Panc1 (cell line): ENCODE measurements at regions not wholly inside any gene's neighbourhood (a gene's known extent, or its start where the extent isn't known, plus 50 kb on each side); places are given as distances from the start of the nearest gene placed in this dataset.

Source experiments
- ATAC-seq: fragments of 200-7000 bp; cut with Tn5 transposase; 2 replicates; pipeline ENCODE4 v1.9.1; 2020; ENCODE audit warnings: mild to moderate bottlenecking, moderate library complexity
- BruUV-seq: library from RNA; stranded (reverse); fragments of 400-500 nt; replicated peaks from 2 replicates; lab custom pipeline; 2021; lab: Mats Ljungman, UMichigan
- CTCF ChIA-PET: fragments of 300-600 bp; sonication (Branson Sonifier 250); formaldehyde crosslinking; loops from one replicate; lab custom pipeline; 2022; ENCODE audit warnings: antibody characterized with exemption; lab: Charles Lee
- POLR2A ChIA-PET: fragments of 300-600 bp; sonication (Branson Sonifier 250); formaldehyde crosslinking; loops from one replicate; lab custom pipeline; 2022; ENCODE audit warnings: antibody characterized with exemption; lab: Charles Lee
- DNase-seq: peaks from one replicate; pipeline ENCODE4 v3.0.0-alpha.2; 2010; ENCODE audit warnings: low read depth, low spot score
- H3K27ac ChIP-seq: 2 replicates; pipeline ENCODE4 v1.5.1; 2011; ENCODE audit warnings: mild to moderate bottlenecking, low read length, inconsistent platforms
- H3K27me3 ChIP-seq: fragments of 200-500 bp; sonication (Bioruptor generic); 2 replicates; pipeline ENCODE4 v1.6.0; 2014; ENCODE audit warnings: low read length, inconsistent platforms; ENCODE audit not compliant: control insufficient read depth, insufficient read depth
- H3K36me3 ChIP-seq: fragments of 200-500 bp; sonication (Bioruptor generic); 2 replicates; pipeline ENCODE4 v1.5.1; 2014; ENCODE audit warnings: inconsistent platforms, mild to moderate bottlenecking, low read length, moderate library complexity; ENCODE audit not compliant: control insufficient read depth, insufficient read depth
- H3K4me1 ChIP-seq: 2 replicates; pipeline ENCODE4 v1.5.1; 2011; ENCODE audit warnings: inconsistent platforms, mild to moderate bottlenecking, low read length, moderate library complexity; ENCODE audit not compliant: control insufficient read depth, insufficient read depth
- H3K4me3 ChIP-seq, 2 experiments: 2 replicates each; pipeline ENCODE4 v1.5.1; 2011 to 2012; ENCODE audit warnings: low read depth in 2 of 2, low read length in 2 of 2, mild to moderate bottlenecking in 2 of 2, inconsistent platforms in 1 of 2, moderate library complexity in 1 of 2
- H3K9me3 ChIP-seq: fragments of 200-500 bp; sonication (Bioruptor generic); 2 replicates; pipeline ENCODE4 v1.5.1; 2014; ENCODE audit warnings: low read depth, mild to moderate bottlenecking, inconsistent platforms, low read length, moderate library complexity; ENCODE audit not compliant: control insufficient read depth, insufficient read depth
- POLR2AphosphoS5 ChIP-seq: IDR thresholded peaks from 2 replicates; pipeline ENCODE4 v1.6.1; 2012; ENCODE audit warnings: mild to moderate bottlenecking, low read depth, low read length, moderate library complexity
- SIN3A ChIP-seq: IDR thresholded peaks from 2 replicates; pipeline ENCODE4 v1.6.1; 2012; ENCODE audit warnings: low read depth, mild to moderate bottlenecking, low read length, moderate library complexity, borderline replicate concordance; ENCODE audit not compliant: insufficient read depth
- TCF7L2 ChIP-seq: IDR thresholded peaks from 2 replicates; pipeline ENCODE4 v1.6.1; 2011; ENCODE audit warnings: mild to moderate bottlenecking, low read depth, low read length, inconsistent platforms
- in situ Hi-C: cut with HindIII; loops from 2 replicates; pipeline ENCODE4 v1.10.0; 2016; ENCODE audit warnings: low sequenced_read_pairs, low pct_unique_long_range_greater_than_20kb
- intact Hi-C: fragments of 100-400 bp; cut with micrococcal nuclease; formaldehyde crosslinking; loops from one replicate; pipeline ENCODE4 v1.10.0; 2022; ENCODE audit not compliant: unreplicated experiment
- TF ChIP-seq, protein P1 (sequence below): fragments of 450-650 bp; IDR thresholded peaks from 2 replicates; pipeline ENCODE4 v1.5.1; 2017; ENCODE audit warnings: mild to moderate bottlenecking
- TF ChIP-seq, protein P2 (sequence below), 2 experiments: IDR thresholded peaks; 2 replicates each; pipeline ENCODE4 v1.6.1; 2011 to 2012; ENCODE audit warnings: low read depth in 2 of 2, control low read depth in 1 of 2, low read length in 1 of 2, mild to moderate bottlenecking in 1 of 2, moderate library complexity in 1 of 2; ENCODE audit not compliant: insufficient read depth in 1 of 2

DNA sequence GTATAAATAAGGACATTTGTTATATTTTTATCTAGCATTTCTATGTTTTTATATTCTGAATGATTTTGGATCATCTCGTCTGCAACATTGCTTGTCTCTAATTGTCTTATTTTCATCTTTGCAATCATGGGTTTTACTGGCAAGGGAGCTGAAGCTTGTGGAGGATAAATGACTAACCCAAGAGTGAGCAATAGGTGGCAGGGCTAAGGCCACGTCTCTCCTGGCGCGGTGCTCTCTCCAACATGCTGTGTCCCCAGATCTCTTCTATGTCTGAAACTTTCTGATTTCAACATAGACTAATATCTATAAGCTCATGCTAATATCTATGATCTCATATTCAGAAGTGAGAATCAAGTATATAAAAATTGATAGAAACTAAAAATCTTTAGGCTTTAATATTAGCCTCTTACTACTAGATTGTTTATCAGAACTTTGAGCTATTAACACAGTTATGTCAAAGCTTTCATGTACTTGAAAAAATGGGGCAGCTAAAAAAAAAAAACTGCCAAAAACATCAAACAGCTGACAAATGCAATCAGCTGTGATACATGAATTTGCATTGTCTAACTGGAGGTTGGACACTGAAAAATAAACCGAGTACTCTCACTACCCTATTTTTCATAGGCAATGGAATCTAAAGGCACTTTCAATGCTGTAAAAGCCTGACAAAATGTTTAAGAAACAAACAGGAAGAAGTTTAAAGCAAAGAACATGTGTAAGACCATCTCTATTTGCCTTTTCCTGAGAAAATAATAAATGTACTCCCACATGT, 169.2 kb downstream of the TMA16 start:
- intact Hi-C loops (no loop called here), in situ Hi-C loops (no loop called here)
- H3K36me3 ChIP-seq: no peaks in the 10 kb centered on the region
- TF ChIP-seq, protein P1, sequence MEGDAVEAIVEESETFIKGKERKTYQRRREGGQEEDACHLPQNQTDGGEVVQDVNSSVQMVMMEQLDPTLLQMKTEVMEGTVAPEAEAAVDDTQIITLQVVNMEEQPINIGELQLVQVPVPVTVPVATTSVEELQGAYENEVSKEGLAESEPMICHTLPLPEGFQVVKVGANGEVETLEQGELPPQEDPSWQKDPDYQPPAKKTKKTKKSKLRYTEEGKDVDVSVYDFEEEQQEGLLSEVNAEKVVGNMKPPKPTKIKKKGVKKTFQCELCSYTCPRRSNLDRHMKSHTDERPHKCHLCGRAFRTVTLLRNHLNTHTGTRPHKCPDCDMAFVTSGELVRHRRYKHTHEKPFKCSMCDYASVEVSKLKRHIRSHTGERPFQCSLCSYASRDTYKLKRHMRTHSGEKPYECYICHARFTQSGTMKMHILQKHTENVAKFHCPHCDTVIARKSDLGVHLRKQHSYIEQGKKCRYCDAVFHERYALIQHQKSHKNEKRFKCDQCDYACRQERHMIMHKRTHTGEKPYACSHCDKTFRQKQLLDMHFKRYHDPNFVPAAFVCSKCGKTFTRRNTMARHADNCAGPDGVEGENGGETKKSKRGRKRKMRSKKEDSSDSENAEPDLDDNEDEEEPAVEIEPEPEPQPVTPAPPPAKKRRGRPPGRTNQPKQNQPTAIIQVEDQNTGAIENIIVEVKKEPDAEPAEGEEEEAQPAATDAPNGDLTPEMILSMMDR: no peak
- no peak for TF ChIP-seq POLR2AphosphoS5
- TF ChIP-seq, protein P2, sequence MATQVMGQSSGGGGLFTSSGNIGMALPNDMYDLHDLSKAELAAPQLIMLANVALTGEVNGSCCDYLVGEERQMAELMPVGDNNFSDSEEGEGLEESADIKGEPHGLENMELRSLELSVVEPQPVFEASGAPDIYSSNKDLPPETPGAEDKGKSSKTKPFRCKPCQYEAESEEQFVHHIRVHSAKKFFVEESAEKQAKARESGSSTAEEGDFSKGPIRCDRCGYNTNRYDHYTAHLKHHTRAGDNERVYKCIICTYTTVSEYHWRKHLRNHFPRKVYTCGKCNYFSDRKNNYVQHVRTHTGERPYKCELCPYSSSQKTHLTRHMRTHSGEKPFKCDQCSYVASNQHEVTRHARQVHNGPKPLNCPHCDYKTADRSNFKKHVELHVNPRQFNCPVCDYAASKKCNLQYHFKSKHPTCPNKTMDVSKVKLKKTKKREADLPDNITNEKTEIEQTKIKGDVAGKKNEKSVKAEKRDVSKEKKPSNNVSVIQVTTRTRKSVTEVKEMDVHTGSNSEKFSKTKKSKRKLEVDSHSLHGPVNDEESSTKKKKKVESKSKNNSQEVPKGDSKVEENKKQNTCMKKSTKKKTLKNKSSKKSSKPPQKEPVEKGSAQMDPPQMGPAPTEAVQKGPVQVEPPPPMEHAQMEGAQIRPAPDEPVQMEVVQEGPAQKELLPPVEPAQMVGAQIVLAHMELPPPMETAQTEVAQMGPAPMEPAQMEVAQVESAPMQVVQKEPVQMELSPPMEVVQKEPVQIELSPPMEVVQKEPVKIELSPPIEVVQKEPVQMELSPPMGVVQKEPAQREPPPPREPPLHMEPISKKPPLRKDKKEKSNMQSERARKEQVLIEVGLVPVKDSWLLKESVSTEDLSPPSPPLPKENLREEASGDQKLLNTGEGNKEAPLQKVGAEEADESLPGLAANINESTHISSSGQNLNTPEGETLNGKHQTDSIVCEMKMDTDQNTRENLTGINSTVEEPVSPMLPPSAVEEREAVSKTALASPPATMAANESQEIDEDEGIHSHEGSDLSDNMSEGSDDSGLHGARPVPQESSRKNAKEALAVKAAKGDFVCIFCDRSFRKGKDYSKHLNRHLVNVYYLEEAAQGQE (IDR thresholded peaks at IDR 0.05; ENCODE audit: insufficient read depth in 1 of 2, low read depth in 2 of 2, low read length in 1 of 2): no peak
- TF ChIP-seq TCF7L2: no peak
- no peak for TF ChIP-seq SIN3A
- no peaks in the 10 kb centered on the region for H3K9me3 ChIP-seq
- DNase-seq (no peak), ATAC-seq (no peak)
- H3K27ac ChIP-seq: no peak overlapping the region
- H3K27me3 ChIP-seq: no peaks in the 10 kb centered on the region
- no TSS peak for BruUV-seq
- CTCF ChIA-PET: no interaction called here
- no peak overlapping the region for H3K4me3 ChIP-seq
- POLR2A ChIA-PET: no interaction called here
- no peaks in the 10 kb centered on the region for H3K4me1 ChIP-seq

DNA sequence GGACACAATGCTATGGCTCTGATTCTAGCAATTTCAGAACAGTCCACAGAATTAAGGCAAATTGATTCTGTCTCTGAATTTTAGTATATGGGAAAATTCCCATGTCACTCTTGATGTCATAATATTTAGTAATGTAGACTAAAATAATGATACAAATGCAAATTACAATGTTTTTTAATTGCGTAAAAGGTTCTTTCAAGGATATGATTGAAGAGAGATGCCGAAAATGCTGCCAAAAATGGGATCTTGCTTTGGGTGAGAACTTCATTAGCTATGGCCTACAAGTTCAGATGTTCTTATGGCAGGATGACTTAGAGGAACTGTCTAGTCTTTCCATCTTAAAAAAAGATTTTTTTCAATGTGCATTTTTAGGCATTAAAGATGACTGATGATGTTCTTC, 170.6 kb downstream of the TMA16 start:
- BruUV-seq: no TSS peak
- intact Hi-C loops: no loop called here
- no peak for ATAC-seq
- no peak for DNase-seq
- TF ChIP-seq POLR2AphosphoS5 (no peak), TCF7L2 (no peak)
- TF ChIP-seq, protein P2 (IDR thresholded peaks at IDR 0.05; ENCODE audit: insufficient read depth in 1 of 2, low read depth in 2 of 2, low read length in 1 of 2): no peak
- TF ChIP-seq, protein P1: no peak
- no peak overlapping the region for H3K27ac ChIP-seq
- ChIA-PET POLR2A (no interaction called here), CTCF (no interaction called here)
- H3K36me3 ChIP-seq: no peaks in the 10 kb centered on the region
- H3K4me1 ChIP-seq: no peaks in the 10 kb centered on the region
- no peaks in the 10 kb centered on the region for H3K27me3 ChIP-seq
- no peaks in the 10 kb centered on the region for H3K9me3 ChIP-seq
- no peak overlapping the region for H3K4me3 ChIP-seq
- in situ Hi-C loops: no loop called here
